ENCODE measurements at regions not wholly inside any gene's neighbourhood (a gene's known extent, or its start where the extent isn't known, plus 50 kb on each side); places are given as distances from the start of the nearest gene placed in this dataset.

- TF ChIP-seq POLR2A (IDR thresholded peaks at IDR 0.05) = no peak
- no peak for TF ChIP-seq CTCF (IDR thresholded peaks at IDR 0.05)
Observed at GRCh38 chr11:129686269-129686668, 129.4 kb upstream of the TMEM45B start.

Data from tibial nerve (tissue), 3 donors.